SU-DHL-6 (cell line): ENCODE measurements at regions not wholly inside any gene's neighbourhood (a gene's known extent, or its start where the extent isn't known, plus 50 kb on each side); places are given as distances from the start of the nearest gene placed in this dataset.

ENCODE experiments used
- CTCF ChIP-seq: fragments of 200-600 bp; sonication (generic); IDR thresholded peaks from one replicate; pipeline ENCODE4 v1.5.1; 2017; ENCODE audit warnings: antibody characterized with exemption, mild to moderate bottlenecking, low read length, moderate library complexity; ENCODE audit not compliant: insufficient read depth, poor library complexity, severe bottlenecking
- EZH2phosphoT487 ChIP-seq: fragments of 200-600 bp; sonication (generic), shearing (Covaris generic); conservative IDR thresholded peaks from 2 replicates; pipeline ENCODE4 v1.6.1; 2018; ENCODE audit warnings: mild to moderate bottlenecking, antibody characterized with exemption, low read length, moderate library complexity, mixed read lengths

GRCh38 chr5:10085185-10085584 lies 164.5 kb downstream of the ATPSCKMT start:
- TF ChIP-seq CTCF (no peak), EZH2phosphoT487 (no peak)
